ENCODE measurements at regions not wholly inside any gene's neighbourhood (a gene's known extent, or its start where the extent isn't known, plus 50 kb on each side); places are given as distances from the start of the nearest gene placed in this dataset.
"Not testable (repeated sequence)": the region's sequence is repeated elsewhere in the genome, so short reads cannot be mapped to it uniquely, and the experiment has no call there.

DNA sequence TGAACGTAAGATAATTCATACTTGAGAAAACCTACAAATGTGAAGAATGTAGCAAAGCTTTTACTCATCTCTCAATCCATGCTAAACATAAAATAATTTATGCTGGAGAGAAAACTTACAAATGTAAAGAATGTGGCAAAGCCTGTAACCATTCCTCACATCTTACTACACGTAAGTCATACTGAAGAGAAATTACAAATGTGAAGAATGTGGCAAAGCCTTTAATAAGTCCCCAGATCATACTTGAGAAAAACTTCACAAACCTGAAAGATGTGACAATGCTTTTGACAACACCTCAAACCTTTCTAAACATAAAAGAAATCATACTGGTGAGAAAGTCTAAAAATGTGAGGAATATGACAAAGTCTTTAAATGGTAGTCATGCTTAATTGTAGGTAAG lies 89.4 kb downstream of the ZNF675 start:
- WGBS, result 82% methylated on average over 2 of the region's 2 CpGs
- no peak for ATAC-seq
- H3K27ac ChIP-seq (ENCODE audit: low read length), result no peak overlapping the region

GRCh38 chr19:23596872-23597271 lies 90.1 kb downstream of the ZNF675 start:
- no peak for ATAC-seq
- no peak overlapping the region for H3K27ac ChIP-seq (ENCODE audit: low read length)
- no peaks in the 10 kb centered on the region for H3K9me3 ChIP-seq (ENCODE audit: control insufficient read depth, low read length)
- H3K27me3 ChIP-seq (ENCODE audit: control insufficient read depth, insufficient read depth), result no peaks in the 10 kb centered on the region
- intact Hi-C loops (cut with DNase I), result no loop called here
- DNase-seq, result no peak
- no peak overlapping the region for H3K4me3 ChIP-seq (ENCODE audit: low read length)
- H3K4me1 ChIP-seq (ENCODE audit: control insufficient read depth, insufficient read depth, low read length), result no peaks in the 10 kb centered on the region

More for the DNA sequence above, 89.4 kb downstream of the ZNF675 start:
- intact Hi-C loops (cut with DNase I), result no loop called here
- no peak for DNase-seq
- no peaks in the 10 kb centered on the region for H3K9me3 ChIP-seq (ENCODE audit: control insufficient read depth, low read length)
- no peaks in the 10 kb centered on the region for H3K4me1 ChIP-seq (ENCODE audit: control insufficient read depth, insufficient read depth, low read length)
- no peak overlapping the region for H3K4me3 ChIP-seq (ENCODE audit: low read length)
- no peaks in the 10 kb centered on the region for H3K27me3 ChIP-seq (ENCODE audit: control insufficient read depth, insufficient read depth)

GRCh38 chr19:23594311-23594710 lies 92.7 kb downstream of the ZNF675 start:
- WGBS, result 91% methylated on average over 12 of the region's 12 CpGs
- DNase-seq; intact Hi-C loops (cut with DNase I); H3K27me3 ChIP-seq (ENCODE audit: control insufficient read depth, insufficient read depth); H3K4me1 ChIP-seq (ENCODE audit: control insufficient read depth, insufficient read depth, low read length); H3K9me3 ChIP-seq (ENCODE audit: control insufficient read depth, low read length); ATAC-seq; H3K4me3 ChIP-seq (ENCODE audit: low read length); H3K27ac ChIP-seq (ENCODE audit: low read length): not testable (repeated sequence)

DNA sequence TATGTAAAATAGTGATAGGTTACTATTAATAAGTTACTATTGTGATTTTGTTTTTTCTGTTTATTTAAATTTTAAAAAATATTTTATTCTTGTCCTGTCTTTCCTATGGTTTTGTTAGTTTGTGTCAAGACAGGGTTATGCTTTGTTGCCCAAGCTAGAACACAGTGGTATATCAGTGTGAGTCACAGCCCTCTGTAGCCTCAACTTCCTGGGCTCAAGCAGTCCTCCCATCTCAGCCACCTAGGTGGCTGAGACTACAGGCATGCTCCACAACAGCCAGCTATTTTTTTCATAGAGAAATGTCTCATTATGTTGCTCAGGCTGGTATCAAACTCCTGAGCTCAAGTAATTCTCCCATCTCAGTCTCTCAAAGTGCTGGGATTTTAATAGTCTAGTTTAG lies 99.5 kb downstream of the ZNF675 start:
- H3K27ac ChIP-seq (ENCODE audit: low read length), result no peak overlapping the region
- no peaks in the 10 kb centered on the region for H3K27me3 ChIP-seq (ENCODE audit: control insufficient read depth, insufficient read depth)
- no peak for DNase-seq
- no peak overlapping the region for H3K4me3 ChIP-seq (ENCODE audit: low read length)
- no peak for ATAC-seq
- H3K4me1 ChIP-seq (ENCODE audit: control insufficient read depth, insufficient read depth, low read length), result no peaks in the 10 kb centered on the region
- H3K9me3 ChIP-seq (ENCODE audit: control insufficient read depth, low read length), result no peaks in the 10 kb centered on the region
- intact Hi-C loops (cut with DNase I), result no loop called here

- no peak for ATAC-seq
- Histone ChIP-seq H3K27me3 (ENCODE audit: control insufficient read depth, insufficient read depth) (no peaks in the 10 kb centered on the region), H3K4me3 (ENCODE audit: low read length) (no peak overlapping the region), H3K4me1 (ENCODE audit: control insufficient read depth, insufficient read depth, low read length) (no peaks in the 10 kb centered on the region), H3K9me3 (ENCODE audit: control insufficient read depth, low read length) (peaks cover 2% of the 10 kb centered on the region), H3K27ac (ENCODE audit: low read length) (no peak overlapping the region)
- intact Hi-C loops (cut with DNase I), result no loop called here
- WGBS, result 89% methylated on average over 6 of the region's 6 CpGs
- DNase-seq, result no peak
Measured at GRCh38 chr19:23577501-23577900, 109.5 kb downstream of the ZNF675 start.

DNA sequence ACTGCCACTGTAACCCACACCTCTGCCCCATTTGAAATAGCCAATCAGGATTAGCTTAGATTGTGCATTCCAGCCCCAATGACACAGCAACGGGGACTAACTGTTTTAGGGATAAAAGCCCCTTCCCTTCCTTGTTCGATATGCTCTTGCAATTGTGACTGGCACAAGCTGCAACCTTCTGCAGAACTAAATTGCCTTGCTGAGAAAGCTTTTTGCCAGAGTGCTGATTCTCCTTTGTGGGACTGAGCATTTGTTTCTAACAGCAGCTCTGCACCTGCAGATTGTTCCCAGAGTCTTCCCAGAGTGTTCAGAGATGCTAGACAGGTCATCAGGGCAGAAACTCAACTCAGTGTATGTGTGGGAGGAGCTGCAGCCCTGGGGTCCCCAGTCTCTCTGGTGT lies 115.8 kb downstream of the ZNF675 start:
- DNase-seq (no peak), ATAC-seq (no peak)
- WGBS, result 70% methylated on average over 2 of the region's 2 CpGs
- intact Hi-C loops (cut with DNase I), result no loop called here
- H3K9me3 ChIP-seq (ENCODE audit: control insufficient read depth, low read length), result peaks cover 12% of the 10 kb centered on the region
- H3K27me3 ChIP-seq (ENCODE audit: control insufficient read depth, insufficient read depth), result no peaks in the 10 kb centered on the region
- H3K4me3 ChIP-seq (ENCODE audit: low read length), result no peak overlapping the region
- no peaks in the 10 kb centered on the region for H3K4me1 ChIP-seq (ENCODE audit: control insufficient read depth, insufficient read depth, low read length)
- H3K27ac ChIP-seq (ENCODE audit: low read length), result no peak overlapping the region

- H3K27me3 ChIP-seq (ENCODE audit: control insufficient read depth, insufficient read depth); H3K9me3 ChIP-seq (ENCODE audit: control insufficient read depth, low read length); H3K27ac ChIP-seq (ENCODE audit: low read length); intact Hi-C loops (cut with DNase I); ATAC-seq; H3K4me1 ChIP-seq (ENCODE audit: control insufficient read depth, insufficient read depth, low read length); DNase-seq; H3K4me3 ChIP-seq (ENCODE audit: low read length): not testable (repeated sequence)
- 86% methylated on average over 15 of the region's 15 CpGs for WGBS
Measured at GRCh38 chr19:23568116-23568515, 118.9 kb downstream of the ZNF675 start.

DNA sequence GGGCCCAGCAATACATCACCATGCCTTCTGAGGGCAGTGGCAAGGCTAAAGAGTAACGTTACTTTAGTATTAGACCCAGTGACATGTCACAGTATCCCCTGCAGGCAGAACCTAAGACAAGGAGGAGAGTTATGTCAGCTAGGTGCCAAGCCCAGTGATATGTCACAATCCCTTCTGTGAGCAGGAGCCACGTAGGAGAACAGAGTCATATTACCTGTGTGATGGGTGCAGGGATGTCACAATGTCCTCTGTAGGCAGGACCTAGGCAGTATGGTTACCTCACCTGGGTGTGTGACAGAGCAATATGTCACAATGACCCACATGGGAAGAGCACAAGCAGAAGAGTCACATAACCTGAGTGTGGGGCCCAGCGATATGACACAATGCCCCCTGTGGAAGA lies 121.8 kb downstream of the ZNF675 start:
- no peak for ATAC-seq
- Histone ChIP-seq H3K4me1 (ENCODE audit: control insufficient read depth, insufficient read depth, low read length) (no peaks in the 10 kb centered on the region), H3K27me3 (ENCODE audit: control insufficient read depth, insufficient read depth) (no peaks in the 10 kb centered on the region), H3K4me3 (ENCODE audit: low read length) (no peak overlapping the region), H3K9me3 (ENCODE audit: control insufficient read depth, low read length) (peaks cover 2% of the 10 kb centered on the region), H3K27ac (ENCODE audit: low read length) (no peak overlapping the region)
- 76% methylated on average over 3 of the region's 3 CpGs for WGBS
- intact Hi-C loops (cut with DNase I), result no loop called here
- no peak for DNase-seq

GRCh38 chr19:23563326-23563725 lies 123.7 kb downstream of the ZNF675 start:
- H3K27me3 ChIP-seq (ENCODE audit: control insufficient read depth, insufficient read depth), result no peaks in the 10 kb centered on the region
- no peak overlapping the region for H3K27ac ChIP-seq (ENCODE audit: low read length)
- no peak for DNase-seq
- 69% methylated on average over 1 of the region's 1 CpG for WGBS
- H3K4me1 ChIP-seq (ENCODE audit: control insufficient read depth, insufficient read depth, low read length), result no peaks in the 10 kb centered on the region
- ATAC-seq, result no peak
- intact Hi-C loops (cut with DNase I), result no loop called here
- no peak overlapping the region for H3K4me3 ChIP-seq (ENCODE audit: low read length)
- no peaks in the 10 kb centered on the region for H3K9me3 ChIP-seq (ENCODE audit: control insufficient read depth, low read length)

GRCh38 chr19:23561341-23561740 lies 125.7 kb downstream of the ZNF675 start:
- WGBS, result 90% methylated on average over 2 of the region's 2 CpGs
- intact Hi-C loops (cut with DNase I), result no loop called here

GRCh38 chr19:23560051-23560450 lies 127.0 kb downstream of the ZNF675 start:
- Histone ChIP-seq H3K9me3 (ENCODE audit: control insufficient read depth, low read length) (no peaks in the 10 kb centered on the region), H3K27me3 (ENCODE audit: control insufficient read depth, insufficient read depth) (no peaks in the 10 kb centered on the region), H3K27ac (ENCODE audit: low read length) (no peak overlapping the region), H3K4me3 (ENCODE audit: low read length) (no peak overlapping the region), H3K4me1 (ENCODE audit: control insufficient read depth, insufficient read depth, low read length) (no peaks in the 10 kb centered on the region)
- intact Hi-C loops (cut with DNase I), result no loop called here
- DNase-seq (no peak), ATAC-seq (no peak)
- 92% methylated on average over 2 of the region's 2 CpGs for whole genome bisulfite sequencing

More at GRCh38 chr19:23561341-23561740, 125.7 kb downstream of the ZNF675 start:
- DNase-seq (no peak), ATAC-seq (no peak)
- Histone ChIP-seq H3K4me1 (ENCODE audit: control insufficient read depth, insufficient read depth, low read length) (no peaks in the 10 kb centered on the region), H3K27ac (ENCODE audit: low read length) (no peak overlapping the region), H3K27me3 (ENCODE audit: control insufficient read depth, insufficient read depth) (no peaks in the 10 kb centered on the region), H3K4me3 (ENCODE audit: low read length) (no peak overlapping the region), H3K9me3 (ENCODE audit: control insufficient read depth, low read length) (no peaks in the 10 kb centered on the region)

- DNase-seq (no peak), ATAC-seq (no peak)
- Histone ChIP-seq H3K4me3 (ENCODE audit: low read length) (no peak overlapping the region), H3K27me3 (ENCODE audit: control insufficient read depth, insufficient read depth) (no peaks in the 10 kb centered on the region), H3K9me3 (ENCODE audit: control insufficient read depth, low read length) (no peaks in the 10 kb centered on the region), H3K4me1 (ENCODE audit: control insufficient read depth, insufficient read depth, low read length) (no peaks in the 10 kb centered on the region), H3K27ac (ENCODE audit: low read length) (no peak overlapping the region)
- intact Hi-C loops (cut with DNase I), result no loop called here
- WGBS, result 69% methylated on average over 4 of the region's 4 CpGs
Measured at GRCh38 chr19:23558541-23558940, 128.5 kb downstream of the ZNF675 start.

Data from right cardiac atrium (tissue), 5 donors.